Lung (tissue), 11 donors: ENCODE measurements at regions not wholly inside any gene's neighbourhood (a gene's known extent, or its start where the extent isn't known, plus 50 kb on each side); places are given as distances from the start of the nearest gene placed in this dataset.
"Not testable (repeated sequence)": the region's sequence is repeated elsewhere in the genome, so short reads cannot be mapped to it uniquely, and the experiment has no call there.

Experiments
- ATAC-seq: fragments of 200-7000 bp; cut with Tn5 transposase; one replicate; pipeline ENCODE4 v1.9.1; 2020; ENCODE audit warnings: moderate number of reproducible peaks; ENCODE audit not compliant: insufficient read depth, low FRiP score
- DNase-seq, 3 donors: peaks; one replicate each; pipeline ENCODE4 v3.0.0-alpha.2; 2013 to 2017
- H3K27ac ChIP-seq, 2 donors: one replicate each; pipeline ENCODE4 v1.5.1; 2013; ENCODE audit warnings: mild to moderate bottlenecking in 2 of 2, moderate library complexity in 2 of 2, control low read depth in 1 of 2, inconsistent platforms in 1 of 2, low read depth in 1 of 2, low read length in 1 of 2
- H3K27me3 ChIP-seq, 3 donors: one replicate each; pipeline ENCODE4 v1.5.1; 2013; ENCODE audit warnings: low read length in 2 of 3; ENCODE audit not compliant: control insufficient read depth in 3 of 3, insufficient read depth in 3 of 3
- H3K36me3 ChIP-seq, 4 donors: one replicate each; pipeline ENCODE4 v1.5.1; 2013; ENCODE audit warnings: low read length in 4 of 4, mild to moderate bottlenecking in 1 of 4, moderate library complexity in 1 of 4; ENCODE audit not compliant: control insufficient read depth in 4 of 4, insufficient read depth in 4 of 4
- H3K4me1 ChIP-seq, 5 donors: one replicate each; pipeline ENCODE4 v1.5.1; 2013; ENCODE audit warnings: low read length in 5 of 5, mild to moderate bottlenecking in 2 of 5, moderate library complexity in 1 of 5; ENCODE audit not compliant: control insufficient read depth in 5 of 5, insufficient read depth in 5 of 5
- H3K4me3 ChIP-seq: one replicate; pipeline ENCODE4 v1.5.1; 2013; ENCODE audit warnings: mild to moderate bottlenecking, control low read depth, moderate library complexity
- H3K9ac ChIP-seq, 2 donors: one replicate each; pipeline ENCODE4 v1.5.1; 2013; ENCODE audit warnings: low read length in 2 of 2, control low read depth in 1 of 2; ENCODE audit not compliant: insufficient read depth in 1 of 2
- H3K9me3 ChIP-seq, 4 donors: one replicate each; pipeline ENCODE4 v1.5.1; 2013; ENCODE audit warnings: low read length in 3 of 4, mild to moderate bottlenecking in 1 of 4, moderate library complexity in 1 of 4; ENCODE audit not compliant: control insufficient read depth in 4 of 4, insufficient read depth in 3 of 4
- WGBS, 2 donors: extraction: QIAGEN DNeasy Blood & Tissue Kit; methylation state at CpG; one replicate each; pipeline ENCODE4 v1.1.7; 2013; 5-methylcytosine and 5-hydroxymethylcytosine counted together
- TF ChIP-seq, protein P1 (sequence below): IDR thresholded peaks from 2 replicates; pipeline ENCODE4 v1.5.1; 2012; ENCODE audit warnings: mild to moderate bottlenecking; ENCODE audit errors: control extremely low read depth, extremely low read depth
- donor health status: control.
- donor health status: control.
- donor health status: Bipolar disorder and iron deficiency.
- donor health status: healthy.
- donor health status: DM: yes; HTN: yes; CAD: no.

DNA sequence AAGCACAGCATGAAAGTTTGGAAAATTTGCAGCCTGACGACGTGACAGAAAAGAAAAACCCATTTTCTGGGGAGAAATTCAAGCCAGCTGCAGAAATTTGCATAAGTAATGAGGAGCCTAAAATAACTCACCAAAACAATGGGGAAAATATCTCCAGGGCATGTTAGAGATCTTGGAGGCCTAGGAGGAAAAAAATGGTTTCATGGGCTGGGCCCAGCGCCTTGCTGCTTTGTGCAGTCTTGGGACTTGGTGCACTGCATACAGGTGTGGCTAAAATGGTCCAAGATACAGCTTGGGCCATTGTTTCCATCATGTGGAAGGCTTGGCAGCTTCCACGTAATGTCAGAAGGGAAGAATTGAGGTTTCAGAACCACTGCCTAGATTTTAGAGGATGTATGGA is 428.5 kb upstream of the FRG2C start:
- H3K4me1 ChIP-seq = peaks cover 0 to 2% (median 0%) of the 10 kb centered on the region in 5 donors
- ATAC-seq = no peak
- 87 to 95% methylated on average over 4 of the region's 4 CpGs for WGBS, 2 donors
- TF ChIP-seq, protein P1, sequence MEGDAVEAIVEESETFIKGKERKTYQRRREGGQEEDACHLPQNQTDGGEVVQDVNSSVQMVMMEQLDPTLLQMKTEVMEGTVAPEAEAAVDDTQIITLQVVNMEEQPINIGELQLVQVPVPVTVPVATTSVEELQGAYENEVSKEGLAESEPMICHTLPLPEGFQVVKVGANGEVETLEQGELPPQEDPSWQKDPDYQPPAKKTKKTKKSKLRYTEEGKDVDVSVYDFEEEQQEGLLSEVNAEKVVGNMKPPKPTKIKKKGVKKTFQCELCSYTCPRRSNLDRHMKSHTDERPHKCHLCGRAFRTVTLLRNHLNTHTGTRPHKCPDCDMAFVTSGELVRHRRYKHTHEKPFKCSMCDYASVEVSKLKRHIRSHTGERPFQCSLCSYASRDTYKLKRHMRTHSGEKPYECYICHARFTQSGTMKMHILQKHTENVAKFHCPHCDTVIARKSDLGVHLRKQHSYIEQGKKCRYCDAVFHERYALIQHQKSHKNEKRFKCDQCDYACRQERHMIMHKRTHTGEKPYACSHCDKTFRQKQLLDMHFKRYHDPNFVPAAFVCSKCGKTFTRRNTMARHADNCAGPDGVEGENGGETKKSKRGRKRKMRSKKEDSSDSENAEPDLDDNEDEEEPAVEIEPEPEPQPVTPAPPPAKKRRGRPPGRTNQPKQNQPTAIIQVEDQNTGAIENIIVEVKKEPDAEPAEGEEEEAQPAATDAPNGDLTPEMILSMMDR = no peak
- no peaks in the 10 kb centered on the region for H3K9me3 ChIP-seq
- H3K27me3 ChIP-seq = no peaks in the 10 kb centered on the region
- no peak overlapping the region for H3K4me3 ChIP-seq
- H3K36me3 ChIP-seq = no peaks in the 10 kb centered on the region
- H3K27ac ChIP-seq = no peak overlapping the region
- no peak overlapping the region for H3K9ac ChIP-seq
- DNase-seq = no peak

DNA sequence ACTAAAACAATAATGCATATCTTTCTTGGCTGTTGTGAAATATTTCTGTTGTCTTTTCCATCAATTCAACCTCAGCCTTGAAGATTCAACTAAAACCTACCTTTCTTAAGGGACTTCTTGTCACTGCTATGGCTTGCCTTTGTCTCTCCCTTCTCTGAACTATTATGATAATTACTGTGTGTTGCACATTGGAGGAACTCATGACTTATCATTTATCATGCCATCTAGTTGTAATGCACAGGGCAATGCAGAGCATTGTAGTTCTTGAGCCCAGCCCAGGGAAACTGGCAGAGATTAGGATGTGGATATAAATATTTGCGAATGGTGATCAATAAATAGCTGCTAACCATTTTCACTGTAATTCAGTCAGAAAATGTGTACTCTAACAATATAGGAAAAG is 427.1 kb upstream of the FRG2C start:
- Histone ChIP-seq H3K9me3 (no peaks in the 10 kb centered on the region), H3K4me1 (peaks cover 0 to 2% (median 0%) of the 10 kb centered on the region in 5 donors), H3K27me3 (no peaks in the 10 kb centered on the region), H3K4me3 (no peak overlapping the region), H3K27ac (no peak overlapping the region), H3K36me3 (no peaks in the 10 kb centered on the region), H3K9ac (no peak overlapping the region)
- WGBS, 2 donors = 95 to 97% methylated on average over 1 of the region's 1 CpG
- TF ChIP-seq, protein P1 = no peak
- DNase-seq = no peak
- ATAC-seq = no peak

DNA sequence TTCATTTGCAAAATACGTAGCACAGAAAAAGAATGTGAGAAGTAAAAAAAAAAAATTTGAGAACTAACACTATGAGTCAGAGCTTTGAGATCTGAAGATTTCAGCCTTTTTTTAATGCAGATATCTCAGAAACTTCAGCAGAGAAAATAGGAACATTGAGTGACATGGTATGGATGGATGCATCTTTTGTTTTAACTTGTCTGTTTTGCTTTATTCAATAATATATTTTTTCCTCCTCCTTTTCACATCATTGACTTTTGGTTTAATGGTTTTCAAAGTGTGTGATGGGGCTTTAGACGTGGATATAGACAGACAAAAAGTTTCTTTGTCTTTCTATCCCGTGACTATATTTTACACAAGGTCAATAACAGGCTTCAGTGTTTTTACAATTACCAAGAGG is 426.7 kb upstream of the FRG2C start:
- DNase-seq = no peak
- Histone ChIP-seq H3K9me3 (no peaks in the 10 kb centered on the region), H3K9ac (no peak overlapping the region), H3K4me1 (peaks cover 0 to 2% (median 0%) of the 10 kb centered on the region in 5 donors), H3K27me3 (no peaks in the 10 kb centered on the region), H3K27ac (no peak overlapping the region), H3K36me3 (no peaks in the 10 kb centered on the region), H3K4me3 (no peak overlapping the region)
- TF ChIP-seq, protein P1 = no peak
- WGBS, 2 donors = 68 to 82% methylated on average over 3 of the region's 3 CpGs
- ATAC-seq = no peak

DNA sequence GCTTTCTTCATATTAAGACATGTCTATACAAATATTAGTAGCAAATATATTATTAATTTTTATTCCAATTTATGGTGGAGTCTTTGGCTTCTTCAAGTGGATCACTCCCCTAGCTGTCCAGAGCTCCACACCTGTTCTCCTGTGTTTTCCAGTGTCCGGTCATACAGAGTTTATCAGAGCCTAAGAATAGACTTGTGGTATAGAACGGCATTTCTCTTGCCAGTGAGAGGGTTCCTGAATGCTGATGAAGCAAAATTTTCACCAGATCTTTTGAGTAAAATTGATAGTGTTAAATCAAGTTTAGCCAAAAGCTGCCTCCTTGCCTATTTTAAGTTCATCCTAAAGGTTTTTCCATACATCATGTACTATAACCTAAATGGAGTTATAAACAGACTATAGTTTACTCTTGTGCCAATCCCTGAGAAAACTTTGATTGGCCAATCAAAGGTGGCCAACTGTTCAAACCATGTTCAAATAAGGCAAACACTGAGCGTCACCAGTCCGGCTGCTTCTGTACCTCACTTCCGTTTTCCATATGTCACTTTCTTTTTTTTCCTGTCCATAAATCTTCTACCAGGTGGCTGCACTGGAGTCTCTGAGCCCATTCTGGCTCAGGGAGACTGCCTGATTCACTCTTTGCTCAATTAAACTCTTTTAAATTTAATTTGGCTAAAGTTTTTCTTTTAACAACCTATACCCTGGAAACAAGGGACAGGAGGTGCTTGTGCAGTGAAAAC is 422.7 kb upstream of the FRG2C start:
- H3K27ac ChIP-seq, H3K27me3 ChIP-seq, H3K4me1 ChIP-seq, H3K9me3 ChIP-seq, H3K9ac ChIP-seq, H3K4me3 ChIP-seq, H3K36me3 ChIP-seq, ATAC-seq, DNase-seq: not testable (repeated sequence)
- 24 to 48% methylated on average over 5 of the region's 5 CpGs for whole genome bisulfite sequencing, 2 donors
